SU-DHL-6 (cell line): ENCODE measurements at regions not wholly inside any gene's neighbourhood (a gene's known extent, or its start where the extent isn't known, plus 50 kb on each side); places are given as distances from the start of the nearest gene placed in this dataset.

Source experiments
- CTCF ChIP-seq: fragments of 200-600 bp; sonication (generic); IDR thresholded peaks from one replicate; pipeline ENCODE4 v1.5.1; 2017; ENCODE audit warnings: antibody characterized with exemption, mild to moderate bottlenecking, low read length, moderate library complexity; ENCODE audit not compliant: insufficient read depth, poor library complexity, severe bottlenecking
- EZH2phosphoT487 ChIP-seq: fragments of 200-600 bp; sonication (generic), shearing (Covaris generic); conservative IDR thresholded peaks from 2 replicates; pipeline ENCODE4 v1.6.1; 2018; ENCODE audit warnings: mild to moderate bottlenecking, antibody characterized with exemption, low read length, moderate library complexity, mixed read lengths

- TF ChIP-seq CTCF (no peak), EZH2phosphoT487 (no peak)
Measured at GRCh38 chr7:33850768-33851167, 54.6 kb upstream of the BMPER start.
